HG03460 (cell line): ENCODE measurements at regions not wholly inside any gene's neighbourhood (a gene's known extent, or its start where the extent isn't known, plus 50 kb on each side); places are given as distances from the start of the nearest gene placed in this dataset.
"Not testable (repeated sequence)": the region's sequence is repeated elsewhere in the genome, so short reads cannot be mapped to it uniquely, and the experiment has no call there.

ENCODE experiments used
- ATAC-seq: cut with Tn5 transposase; IDR thresholded peaks from one replicate; pipeline ENCODE4 v1.9.1; 2021; ENCODE audit not compliant: unreplicated experiment

GRCh38 chr22:48827268-48827846 lies 1000.3 kb downstream of the BRD1 start:
- ATAC-seq: no peak

- ATAC-seq: no peak
These were observed 1001.1 kb downstream of the BRD1 start for GRCh38 chr22:48826546-48826945.

GRCh38 chr22:48825802-48826520 lies 1001.7 kb downstream of the BRD1 start:
- ATAC-seq: no peak

- no peak for ATAC-seq
These were observed 1002.7 kb downstream of the BRD1 start for GRCh38 chr22:48824712-48825651.

- ATAC-seq: no peak
These were observed 1003.7 kb downstream of the BRD1 start for GRCh38 chr22:48823941-48824340.

GRCh38 chr22:48822278-48823233 lies 1005.1 kb downstream of the BRD1 start:
- ATAC-seq: no peak

- ATAC-seq: no peak
These were observed 1005.9 kb downstream of the BRD1 start for GRCh38 chr22:48821727-48822126.

GRCh38 chr22:48821346-48821690 lies 1006.4 kb downstream of the BRD1 start:
- no peak for ATAC-seq

GRCh38 chr22:48820481-48821345 lies 1007.0 kb downstream of the BRD1 start:
- ATAC-seq: no peak

- no peak for ATAC-seq
These were observed 1007.7 kb downstream of the BRD1 start for GRCh38 chr22:48819961-48820360.

GRCh38 chr22:48819232-48819631 lies 1008.4 kb downstream of the BRD1 start:
- no peak for ATAC-seq

- ATAC-seq: not testable (repeated sequence)
These were observed 1010.2 kb downstream of the BRD1 start for GRCh38 chr22:48817491-48817890.

GRCh38 chr22:48811885-48812284 lies 1015.8 kb downstream of the BRD1 start:
- ATAC-seq: no peak

- ATAC-seq: no peak
These were observed 1019.4 kb downstream of the BRD1 start for GRCh38 chr22:48808038-48808960.

- no peak for ATAC-seq
These were observed 1020.5 kb downstream of the BRD1 start for GRCh38 chr22:48807155-48807554.

- no peak for ATAC-seq
These were observed 1021.4 kb downstream of the BRD1 start for GRCh38 chr22:48806227-48806781.

- ATAC-seq: no peak
These were observed 1022.2 kb downstream of the BRD1 start for GRCh38 chr22:48805516-48805915.

GRCh38 chr22:48804811-48805301 lies 1022.8 kb downstream of the BRD1 start:
- ATAC-seq: no peak
